ENCODE measurements at regions not wholly inside any gene's neighbourhood (a gene's known extent, or its start where the extent isn't known, plus 50 kb on each side); places are given as distances from the start of the nearest gene placed in this dataset.

GRCh38 chr4:147129687-147130086, 184.0 kb upstream of the TTC29 start:
- Histone ChIP-seq H3K4me3 (replicated peaks; ENCODE audit: insufficient read depth, low read length) (no peak overlapping the region), H3K27me3 (ENCODE audit: insufficient read depth, poor library complexity, severe bottlenecking) (no peaks in the 10 kb centered on the region), H3K27ac (replicated peaks) (no peak overlapping the region)
- DNase-seq (ENCODE audit: low read depth in 1 of 2, low spot score in 1 of 2), result no peak
- no peak for TF ChIP-seq CTCF (IDR thresholded peaks at IDR 0.05; ENCODE audit: insufficient read depth, low read length)
- no peak for TF ChIP-seq POLR2AphosphoS5 (IDR thresholded peaks at IDR 0.05; ENCODE audit: low read depth)
- no peak for TF ChIP-seq REST (IDR thresholded peaks at IDR 0.05; ENCODE audit: insufficient replicate concordance, low read depth)
- TF ChIP-seq GABPA (IDR thresholded peaks at IDR 0.05; ENCODE audit: low read depth), result no peak

GRCh38 chr4:147134536-147135210, 189.0 kb upstream of the TTC29 start:
- TF ChIP-seq REST (IDR thresholded peaks at IDR 0.05; ENCODE audit: insufficient replicate concordance, low read depth) (no peak), CTCF (IDR thresholded peaks at IDR 0.05; ENCODE audit: insufficient read depth, low read length) (no peak), GABPA (IDR thresholded peaks at IDR 0.05; ENCODE audit: low read depth) (no peak), POLR2AphosphoS5 (IDR thresholded peaks at IDR 0.05; ENCODE audit: low read depth) (no peak), SPI1 (IDR thresholded peaks at IDR 0.05; ENCODE audit: borderline replicate concordance, low read depth) (no peak)
- H3K4me3 ChIP-seq (replicated peaks; ENCODE audit: insufficient read depth, low read length), result no peak overlapping the region
- no peak overlapping the region for H3K27ac ChIP-seq (replicated peaks)
- H3K27me3 ChIP-seq (ENCODE audit: insufficient read depth, poor library complexity, severe bottlenecking), result no peaks in the 10 kb centered on the region
- DNase-seq (ENCODE audit: low read depth in 1 of 2, low spot score in 1 of 2), result no peak

GRCh38 chr4:147136310-147136709, 190.6 kb upstream of the TTC29 start:
- no peak for DNase-seq (ENCODE audit: low read depth in 1 of 2, low spot score in 1 of 2)
- Histone ChIP-seq H3K27ac (replicated peaks) (no peak overlapping the region), H3K4me3 (replicated peaks; ENCODE audit: insufficient read depth, low read length) (no peak overlapping the region), H3K27me3 (ENCODE audit: insufficient read depth, poor library complexity, severe bottlenecking) (no peaks in the 10 kb centered on the region)
- TF ChIP-seq GABPA (IDR thresholded peaks at IDR 0.05; ENCODE audit: low read depth) (no peak), REST (IDR thresholded peaks at IDR 0.05; ENCODE audit: insufficient replicate concordance, low read depth) (no peak), POLR2AphosphoS5 (IDR thresholded peaks at IDR 0.05; ENCODE audit: low read depth) (no peak), CTCF (IDR thresholded peaks at IDR 0.05; ENCODE audit: insufficient read depth, low read length) (no peak), SPI1 (IDR thresholded peaks at IDR 0.05; ENCODE audit: borderline replicate concordance, low read depth) (no peak)
